ENCODE measurements at regions not wholly inside any gene's neighbourhood (a gene's known extent, or its start where the extent isn't known, plus 50 kb on each side); places are given as distances from the start of the nearest gene placed in this dataset.

DNA sequence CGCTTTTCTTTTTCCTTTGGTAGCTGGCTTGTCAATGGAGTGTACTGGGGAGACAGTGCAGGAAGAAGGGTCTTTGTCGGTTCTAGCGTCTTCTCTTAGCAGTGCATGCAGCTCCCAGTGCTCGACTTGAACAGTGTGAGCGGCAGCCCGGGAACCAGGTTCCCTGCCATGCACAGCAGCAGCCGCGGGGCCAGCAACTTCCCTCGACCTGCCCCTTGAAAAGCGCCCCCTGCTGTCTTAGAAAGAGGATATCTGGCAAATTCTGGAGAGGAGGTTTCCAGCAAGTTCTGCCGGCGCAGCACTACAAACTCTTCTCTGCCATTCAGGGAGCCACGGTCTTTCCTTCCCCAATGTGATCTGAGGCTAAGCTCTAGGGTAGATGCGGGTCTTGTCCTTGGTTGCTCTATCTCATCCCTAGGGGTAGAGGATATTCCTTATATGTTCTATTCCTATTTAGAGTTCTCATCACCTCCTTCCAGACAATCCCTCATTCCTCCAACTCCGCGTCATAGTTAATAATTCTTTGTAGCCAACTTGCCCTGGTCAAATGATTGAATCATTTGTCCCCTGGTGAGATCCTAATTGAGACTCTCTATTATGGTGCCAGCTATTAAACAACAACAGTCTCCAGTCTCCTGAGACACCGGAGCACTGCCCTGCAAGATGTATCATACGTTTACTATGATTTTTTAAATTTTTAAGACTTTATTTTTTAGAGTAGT is 451.3 kb downstream of the PMP22 start:
- no peak for DNase-seq (ENCODE audit: low read depth)

DNA sequence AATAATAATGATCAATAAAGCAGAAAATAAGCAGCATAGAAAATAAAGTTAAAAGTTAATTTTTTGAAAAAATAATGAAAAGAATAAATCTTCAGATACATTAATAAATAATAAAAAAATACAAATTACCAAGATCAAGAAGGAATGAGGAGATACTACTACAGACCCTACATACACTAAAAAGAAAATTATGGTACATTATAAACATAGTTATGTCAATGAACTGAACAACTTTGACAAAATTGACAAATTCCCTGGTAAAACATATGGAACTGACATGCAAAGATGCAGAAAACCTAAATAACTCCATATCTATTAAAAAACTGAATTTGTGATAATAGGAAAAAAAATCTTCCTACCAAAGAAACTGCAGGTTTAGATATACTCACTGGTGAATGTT is 456.7 kb downstream of the PMP22 start:
- no peak for DNase-seq (ENCODE audit: low read depth)

DNA sequence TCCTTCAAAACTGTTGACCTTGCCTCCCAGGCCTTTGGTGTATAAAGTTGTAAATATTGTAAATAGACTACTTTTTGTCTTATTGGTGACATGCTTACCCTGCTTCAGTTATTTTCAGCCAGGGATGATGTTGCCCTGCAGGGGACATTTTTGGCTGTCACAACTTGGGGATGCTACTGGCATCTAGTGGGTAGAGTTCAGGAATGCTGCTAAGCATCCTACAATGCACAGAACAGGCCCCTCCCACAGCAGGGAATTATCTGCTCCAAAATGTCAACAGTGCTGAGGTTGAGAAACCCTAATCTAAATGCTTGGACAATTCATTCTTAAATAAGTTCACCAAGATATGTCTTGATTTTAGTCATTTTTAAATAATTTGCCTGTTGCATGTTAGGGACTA is 459.8 kb downstream of the PMP22 start:
- DNase-seq (ENCODE audit: low read depth): no peak

DNA sequence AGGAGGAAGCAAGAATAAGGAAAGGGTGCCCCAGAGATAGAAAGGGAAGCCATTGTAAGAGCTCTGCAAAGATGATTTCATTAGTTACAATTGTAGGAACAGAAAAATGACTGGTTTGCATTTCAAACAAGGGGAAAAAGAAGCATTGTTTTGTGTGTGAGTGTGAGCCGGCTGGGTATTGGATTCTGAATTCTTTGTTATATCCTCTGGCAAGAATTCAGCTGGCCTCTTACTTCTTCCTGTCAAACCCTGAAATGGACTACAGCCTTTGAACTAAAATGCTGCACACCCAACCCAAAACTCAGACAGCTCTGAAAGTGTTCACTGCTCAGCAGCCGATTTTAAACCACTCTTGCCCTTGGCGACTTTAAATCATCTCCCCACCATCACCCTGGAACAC is 461.3 kb downstream of the PMP22 start:
- no peak for DNase-seq (ENCODE audit: low read depth)

- no peak for DNase-seq (ENCODE audit: low read depth)
Observed at GRCh38 chr17:14797801-14798200, 467.3 kb downstream of the PMP22 start.

DNA sequence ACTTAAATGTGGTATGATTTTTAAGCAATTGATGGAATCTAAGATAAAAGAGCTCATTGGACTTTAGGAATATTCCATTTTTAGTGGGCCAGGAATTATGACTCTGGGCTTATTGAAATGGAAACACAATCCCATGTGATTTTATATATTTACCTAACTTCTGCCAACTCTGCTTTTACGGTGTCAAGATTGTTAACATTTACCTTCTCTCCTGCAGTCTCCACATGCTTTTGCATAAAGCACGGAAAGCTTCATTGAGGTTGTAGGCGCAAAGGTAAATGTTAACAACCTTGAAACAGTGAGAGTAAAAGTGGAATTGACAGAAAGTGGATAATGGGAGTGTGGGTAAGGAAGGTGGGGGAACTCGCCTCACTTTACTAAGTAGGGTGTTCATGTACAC is 468.1 kb downstream of the PMP22 start:
- DNase-seq (ENCODE audit: low read depth): no peak

- DNase-seq (ENCODE audit: low read depth): no peak
Observed at GRCh38 chr17:14794961-14795360, 470.2 kb downstream of the PMP22 start.

DNA sequence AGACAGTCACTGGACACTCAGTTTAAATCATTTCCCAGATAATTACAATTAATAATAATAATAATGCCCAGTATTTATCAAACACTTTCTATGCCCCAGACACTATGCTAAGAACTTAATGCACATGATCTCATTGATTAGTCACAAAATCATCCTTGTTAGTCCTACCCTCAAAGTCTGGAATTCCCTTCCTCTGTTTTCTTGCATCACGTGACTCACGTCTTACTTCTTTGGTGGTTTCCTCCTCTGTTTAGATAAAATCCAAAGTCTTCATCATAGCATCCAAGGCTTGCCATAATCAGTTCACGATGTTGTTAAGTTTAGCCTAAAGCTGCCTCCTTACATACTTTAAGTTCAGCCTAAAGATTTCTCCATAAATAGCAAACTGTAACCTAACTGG is 471.9 kb downstream of the PMP22 start:
- DNase-seq (ENCODE audit: low read depth): peak; percentile 42

DNA sequence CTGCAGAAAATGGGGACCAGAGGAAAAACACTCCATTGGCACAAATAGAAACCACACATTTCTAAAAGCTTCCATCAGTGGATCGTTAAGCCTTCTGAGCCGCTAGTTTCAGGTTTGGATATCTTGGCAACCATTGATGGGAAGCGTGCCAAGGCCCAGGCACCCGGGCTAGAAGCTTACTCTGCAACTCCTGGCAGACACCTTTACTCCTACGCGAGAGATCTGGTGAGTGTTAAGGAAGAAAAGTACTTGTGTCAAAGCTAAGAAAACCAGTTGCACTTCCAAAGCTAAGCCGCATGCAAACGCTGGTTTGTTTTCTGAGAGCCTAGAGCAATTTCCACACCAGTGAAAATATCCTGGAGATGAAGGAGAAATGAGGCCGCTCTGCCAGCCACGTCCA is 472.4 kb downstream of the PMP22 start:
- DNase-seq (ENCODE audit: low read depth): no peak

- DNase-seq (ENCODE audit: low read depth): no peak
Observed at GRCh38 chr17:14791221-14791620, 473.9 kb downstream of the PMP22 start.

DNA sequence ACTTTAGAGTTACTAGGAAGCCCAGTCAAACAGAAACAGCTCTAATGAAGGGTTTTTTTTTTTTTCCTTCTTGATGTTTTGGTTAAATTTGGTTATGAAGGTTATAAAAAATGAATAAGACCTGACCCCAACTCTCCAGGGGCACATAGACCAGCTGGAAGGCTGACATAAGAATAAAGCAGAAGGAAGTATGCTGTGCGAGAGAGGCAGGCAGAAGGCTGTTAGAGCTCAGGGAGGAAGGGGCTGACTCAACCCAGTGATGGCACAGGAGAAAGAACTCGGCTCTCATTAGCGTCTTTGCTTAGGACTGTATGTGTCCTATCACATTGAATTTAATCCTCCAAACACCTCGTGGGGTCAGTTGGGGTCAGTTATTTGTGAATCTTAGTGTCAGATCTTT is 474.6 kb downstream of the PMP22 start:
- DNase-seq (ENCODE audit: low read depth): no peak

- no peak for DNase-seq (ENCODE audit: low read depth)
Observed at GRCh38 chr17:14784997-14785696, 480.0 kb downstream of the PMP22 start.

GRCh38 chr17:14781123-14781522 is 480.2 kb downstream of the HS3ST3B1 start:
- DNase-seq (ENCODE audit: low read depth): no peak

GRCh38 chr17:14780097-14780651 is 479.3 kb downstream of the HS3ST3B1 start:
- DNase-seq (ENCODE audit: low read depth): no peak

DNA sequence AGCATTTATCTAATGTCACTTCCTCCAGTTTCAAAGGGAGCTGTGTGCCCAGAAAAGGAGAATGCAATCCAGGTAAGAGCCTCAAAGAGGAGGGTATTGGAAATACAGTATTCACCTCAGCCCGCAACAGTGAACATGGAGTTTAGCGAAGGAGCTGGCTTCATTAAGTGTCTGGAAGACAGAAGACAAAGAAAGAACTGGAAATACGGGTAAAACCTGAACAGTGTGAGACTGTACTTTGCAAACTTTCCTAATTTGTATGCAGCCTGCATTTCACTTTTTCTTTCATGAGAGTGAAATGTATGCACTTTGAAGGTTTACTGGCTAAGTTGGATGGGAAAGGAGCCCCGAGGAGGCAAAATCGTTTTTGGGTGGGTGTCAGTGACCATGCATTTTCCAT is 478.4 kb downstream of the HS3ST3B1 start:
- no peak for DNase-seq (ENCODE audit: low read depth)

DNA sequence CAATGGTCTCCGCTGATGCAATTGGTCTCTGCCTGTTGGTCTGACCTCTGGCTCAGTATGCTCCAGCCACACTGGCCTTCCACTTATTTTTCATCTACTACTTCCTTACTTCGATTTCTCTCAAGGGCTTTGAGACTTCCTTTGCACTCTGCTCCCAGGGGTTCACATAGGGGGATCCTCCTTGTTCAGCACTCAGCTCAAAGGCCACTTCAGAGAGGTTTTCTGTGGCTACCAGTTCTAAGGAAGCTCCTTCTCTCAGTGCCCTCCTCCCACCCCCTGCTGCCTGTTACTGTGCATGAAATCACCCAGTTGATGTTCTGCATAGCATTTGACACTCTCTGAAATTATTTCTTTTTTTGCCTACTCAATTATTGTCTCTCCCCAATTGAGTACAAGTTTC is 476.4 kb downstream of the HS3ST3B1 start:
- no peak for DNase-seq (ENCODE audit: low read depth)

DNA sequence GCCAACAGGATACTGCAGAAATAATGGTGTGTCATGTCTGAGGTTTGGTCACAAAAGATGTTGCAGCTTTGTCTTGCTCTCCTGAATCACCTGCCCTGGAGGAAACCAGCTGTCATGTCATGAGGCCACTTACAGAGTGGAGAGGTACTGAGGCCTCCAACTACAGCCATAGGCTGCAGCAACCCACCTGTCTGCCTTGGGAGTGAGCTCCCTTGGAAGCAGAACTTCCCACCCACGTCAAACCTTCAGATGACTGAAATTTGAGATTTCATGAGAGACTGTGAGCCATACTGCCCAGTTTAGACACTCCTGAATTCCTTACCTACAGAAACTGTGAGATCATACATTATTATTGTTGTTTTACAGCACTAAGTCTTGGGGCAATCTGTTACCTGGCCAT is 475.9 kb downstream of the HS3ST3B1 start:
- DNase-seq (ENCODE audit: low read depth): no peak

DNA sequence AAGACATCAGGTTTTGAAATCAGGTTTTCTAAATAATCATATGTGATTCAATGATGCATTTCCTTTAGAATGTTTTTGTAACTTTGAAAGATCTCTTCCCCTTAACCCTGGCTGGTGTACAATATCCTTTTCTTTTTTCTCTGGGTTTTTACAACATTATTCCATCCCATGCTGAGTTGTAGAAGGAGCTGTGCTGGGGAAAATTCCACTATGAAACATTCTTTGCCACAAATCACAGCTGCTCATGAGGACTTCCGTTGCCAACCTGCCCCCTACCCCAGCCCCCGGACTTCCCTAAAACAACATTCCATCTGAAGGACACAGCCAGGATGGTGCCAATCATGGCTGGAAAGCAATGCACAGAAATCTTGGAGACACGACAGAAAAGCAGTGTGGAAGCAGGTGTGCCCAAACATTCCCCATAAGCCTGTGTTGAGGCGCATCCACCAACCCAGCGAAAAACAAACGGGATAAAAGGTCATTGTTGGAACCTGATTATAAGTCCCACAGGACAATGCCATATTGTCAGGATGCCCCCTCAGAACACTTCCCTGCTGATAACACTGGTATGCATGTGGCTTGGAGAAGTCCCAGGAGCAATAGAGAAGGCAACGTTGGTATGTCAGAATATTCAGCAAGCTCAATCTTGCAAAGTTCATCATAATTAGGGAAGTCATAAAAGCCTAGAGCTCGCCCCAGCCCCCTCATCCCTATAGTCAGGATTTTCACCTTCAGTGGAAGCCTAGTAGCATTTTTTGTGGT is 475.0 kb downstream of the HS3ST3B1 start:
- no peak for DNase-seq (ENCODE audit: low read depth)

DNA sequence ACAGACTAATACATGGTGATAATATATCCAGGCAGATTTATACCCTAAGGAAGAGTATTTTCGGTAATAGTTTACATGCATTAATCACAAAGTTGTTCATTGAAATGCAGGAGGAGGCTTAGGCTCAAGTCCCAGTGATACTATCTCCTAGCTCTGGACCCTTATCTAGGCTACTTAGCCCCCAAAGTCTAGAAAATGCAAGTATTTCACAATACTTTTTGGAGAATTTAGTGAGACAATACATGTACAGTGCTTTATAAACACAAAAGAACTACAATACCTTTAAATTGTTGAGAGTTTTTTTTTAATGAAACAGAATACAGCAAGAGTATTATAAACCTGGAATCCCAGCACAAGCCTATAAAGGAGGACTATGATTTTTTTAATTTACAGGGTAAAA is 473.9 kb downstream of the HS3ST3B1 start:
- no peak for DNase-seq (ENCODE audit: low read depth)

DNA sequence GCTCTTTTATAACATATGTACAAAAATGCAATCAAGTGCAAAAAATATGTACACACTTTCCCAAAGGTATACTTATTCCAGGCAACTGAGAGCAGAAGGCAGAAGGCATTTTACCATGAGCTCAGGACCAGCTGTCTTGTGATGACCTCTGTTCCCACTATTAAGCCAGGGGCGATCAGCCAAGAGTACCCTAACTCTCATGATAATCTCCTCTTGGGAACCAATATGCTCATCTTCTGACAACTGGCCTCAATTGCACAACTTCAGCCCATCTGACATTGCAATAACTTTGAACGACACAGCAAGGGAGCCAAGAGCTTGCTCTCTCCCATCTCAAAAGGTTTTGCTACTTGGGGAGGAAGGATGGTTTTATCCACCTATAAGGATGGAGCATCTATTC is 471.9 kb downstream of the HS3ST3B1 start:
- no peak for DNase-seq (ENCODE audit: low read depth)

GRCh38 chr17:14771543-14771942 is 470.7 kb downstream of the HS3ST3B1 start:
- DNase-seq (ENCODE audit: low read depth): no peak

DNA sequence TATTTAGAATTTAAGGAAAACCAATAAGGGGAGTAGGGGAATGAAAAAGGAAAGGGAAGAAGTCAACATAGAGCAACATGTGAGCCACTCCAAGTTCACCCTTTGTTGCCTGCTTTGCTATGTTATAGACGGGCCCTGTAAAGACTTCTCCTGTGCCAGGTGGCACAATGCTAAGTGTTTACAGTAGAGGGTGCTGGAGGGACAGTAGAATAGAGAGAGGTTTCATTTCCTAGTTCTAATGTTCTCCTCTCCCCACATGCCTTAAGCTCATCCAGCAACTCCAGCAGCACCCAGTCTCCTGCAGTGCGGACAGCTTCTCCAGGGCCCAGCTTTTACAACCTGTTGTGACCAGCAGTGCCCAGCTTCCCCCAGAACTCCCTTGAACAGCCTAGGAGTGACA is 468.0 kb downstream of the HS3ST3B1 start:
- no peak for DNase-seq (ENCODE audit: low read depth)
